ENCODE measurements at regions not wholly inside any gene's neighbourhood (a gene's known extent, or its start where the extent isn't known, plus 50 kb on each side); places are given as distances from the start of the nearest gene placed in this dataset.

DNA sequence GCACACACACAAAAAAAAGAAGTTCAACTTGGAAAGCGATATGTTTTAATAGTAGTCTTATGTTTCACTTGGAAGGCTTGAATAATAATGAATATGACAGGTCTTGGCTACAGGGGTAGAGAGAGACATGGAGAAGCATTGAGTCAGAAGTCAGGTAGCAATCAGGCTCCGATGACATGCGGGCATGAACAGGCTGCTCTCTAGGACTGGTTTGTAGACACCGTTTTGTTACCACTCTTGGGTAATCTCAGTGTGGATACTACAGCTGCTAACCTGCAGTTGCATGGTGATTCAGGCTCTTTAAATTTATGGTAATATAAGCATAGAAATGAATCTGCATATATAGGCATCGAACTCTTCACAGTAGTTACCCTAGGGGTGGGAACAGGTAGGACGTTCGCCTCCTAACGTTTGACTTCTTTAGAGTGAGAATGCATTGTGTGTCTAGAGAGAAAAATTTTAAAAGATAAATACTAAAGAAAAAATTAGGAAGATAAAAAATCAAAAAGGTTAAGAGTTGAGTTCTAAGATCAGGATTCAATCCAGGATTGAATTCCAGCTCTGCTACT is 241.6 kb upstream of the KBTBD8 start:
- H3K4me1 ChIP-seq, result peaks cover 0 to 3% (median 0%) of the 10 kb centered on the region in 12 donors
- no peak overlapping the region for H3K4me3 ChIP-seq
- H3K27me3 ChIP-seq, result no peaks in the 10 kb centered on the region
- no peaks in the 10 kb centered on the region for H3K36me3 ChIP-seq
- TF ChIP-seq, protein P1, sequence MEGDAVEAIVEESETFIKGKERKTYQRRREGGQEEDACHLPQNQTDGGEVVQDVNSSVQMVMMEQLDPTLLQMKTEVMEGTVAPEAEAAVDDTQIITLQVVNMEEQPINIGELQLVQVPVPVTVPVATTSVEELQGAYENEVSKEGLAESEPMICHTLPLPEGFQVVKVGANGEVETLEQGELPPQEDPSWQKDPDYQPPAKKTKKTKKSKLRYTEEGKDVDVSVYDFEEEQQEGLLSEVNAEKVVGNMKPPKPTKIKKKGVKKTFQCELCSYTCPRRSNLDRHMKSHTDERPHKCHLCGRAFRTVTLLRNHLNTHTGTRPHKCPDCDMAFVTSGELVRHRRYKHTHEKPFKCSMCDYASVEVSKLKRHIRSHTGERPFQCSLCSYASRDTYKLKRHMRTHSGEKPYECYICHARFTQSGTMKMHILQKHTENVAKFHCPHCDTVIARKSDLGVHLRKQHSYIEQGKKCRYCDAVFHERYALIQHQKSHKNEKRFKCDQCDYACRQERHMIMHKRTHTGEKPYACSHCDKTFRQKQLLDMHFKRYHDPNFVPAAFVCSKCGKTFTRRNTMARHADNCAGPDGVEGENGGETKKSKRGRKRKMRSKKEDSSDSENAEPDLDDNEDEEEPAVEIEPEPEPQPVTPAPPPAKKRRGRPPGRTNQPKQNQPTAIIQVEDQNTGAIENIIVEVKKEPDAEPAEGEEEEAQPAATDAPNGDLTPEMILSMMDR (IDR thresholded peaks at IDR 0.05), result no peak
- TF ChIP-seq POLR2A (IDR thresholded peaks at IDR 0.05), result no peak
- no peak overlapping the region for H3K27ac ChIP-seq
- no peaks in the 10 kb centered on the region for H3K9me3 ChIP-seq
- DNase-seq, result no peak
- ATAC-seq, result no peak
- 83 to 94% (median 90%) methylated on average over 8 of the region's 8 CpGs for WGBS, 4 donors
- intact Hi-C loops (cut with DNase I), result loop anchor here in 1 of 10 donors (10.0 kb wide), 1 partner anchor 1372 kb away; no protein-coding TSS in a partner anchor

GRCh38 chr3:66761093-66761780 is 236.9 kb upstream of the KBTBD8 start:
- Histone ChIP-seq H3K27ac (no peak overlapping the region), H3K9me3 (peaks cover 0 to 7% (median 0%) of the 10 kb centered on the region in 12 donors), H3K36me3 (no peaks in the 10 kb centered on the region), H3K4me3 (no peak overlapping the region), H3K4me1 (no peaks in the 10 kb centered on the region), H3K27me3 (no peaks in the 10 kb centered on the region)
- no peak for DNase-seq
- 82 to 86% (median 84%) methylated on average over 9 of the region's 9 CpGs for WGBS, 4 donors
- ATAC-seq, result no peak
- intact Hi-C loops (cut with DNase I), result no loop called here
- TF ChIP-seq, protein P1 (IDR thresholded peaks at IDR 0.05), result no peak
- TF ChIP-seq POLR2A (IDR thresholded peaks at IDR 0.05), result no peak

DNA sequence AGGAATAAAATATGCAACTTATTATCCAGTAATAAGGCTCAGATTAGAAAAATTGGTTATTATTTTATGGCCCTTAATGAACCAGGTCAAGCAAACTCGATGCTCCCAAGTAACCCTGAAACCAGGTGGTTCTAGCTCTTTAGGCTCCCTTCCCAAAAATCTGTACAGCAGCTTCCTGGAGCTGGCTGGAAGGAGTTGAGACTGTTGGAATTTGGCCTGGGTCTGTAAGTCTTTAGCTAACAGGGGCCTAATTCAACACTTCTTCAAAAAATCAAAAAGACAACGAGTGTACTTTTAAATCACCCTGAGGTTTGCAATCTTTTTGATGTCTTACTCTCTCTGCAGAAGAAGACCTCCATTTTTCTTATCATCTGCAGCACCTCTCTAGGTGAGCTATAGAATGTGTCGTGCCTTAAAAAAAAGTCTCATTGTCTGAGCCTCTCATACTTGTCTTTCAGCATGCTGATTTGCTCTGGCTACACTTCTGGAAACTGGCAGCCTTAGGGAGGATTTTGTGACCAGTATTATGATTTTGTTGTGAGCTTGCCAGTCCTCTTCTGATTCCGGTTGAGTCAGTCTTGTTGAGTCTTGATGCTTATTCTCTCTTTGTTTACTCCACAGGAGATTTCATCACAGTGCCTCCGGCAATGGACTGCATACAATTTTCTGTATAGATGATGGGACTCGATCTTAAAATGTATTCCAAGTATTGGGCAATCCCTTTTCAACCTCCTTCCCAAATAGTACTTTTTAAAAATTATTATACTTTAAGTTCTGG is 235.0 kb upstream of the KBTBD8 start:
- H3K4me3 ChIP-seq, result no peak overlapping the region
- intact Hi-C loops (cut with DNase I), result no loop called here
- H3K27me3 ChIP-seq, result no peaks in the 10 kb centered on the region
- peak in 1 of 4 donors; percentile 63 for ATAC-seq
- no peak overlapping the region for H3K27ac ChIP-seq
- no peak for DNase-seq
- no peaks in the 10 kb centered on the region for H3K36me3 ChIP-seq
- 66 to 75% (median 69%) methylated on average over 6 of the region's 6 CpGs for WGBS, 4 donors
- TF ChIP-seq, protein P1 (IDR thresholded peaks at IDR 0.05), result no peak
- TF ChIP-seq POLR2A (IDR thresholded peaks at IDR 0.05), result no peak
- peaks cover 0 to 7% (median 0%) of the 10 kb centered on the region in 12 donors for H3K9me3 ChIP-seq
- no peaks in the 10 kb centered on the region for H3K4me1 ChIP-seq

DNA sequence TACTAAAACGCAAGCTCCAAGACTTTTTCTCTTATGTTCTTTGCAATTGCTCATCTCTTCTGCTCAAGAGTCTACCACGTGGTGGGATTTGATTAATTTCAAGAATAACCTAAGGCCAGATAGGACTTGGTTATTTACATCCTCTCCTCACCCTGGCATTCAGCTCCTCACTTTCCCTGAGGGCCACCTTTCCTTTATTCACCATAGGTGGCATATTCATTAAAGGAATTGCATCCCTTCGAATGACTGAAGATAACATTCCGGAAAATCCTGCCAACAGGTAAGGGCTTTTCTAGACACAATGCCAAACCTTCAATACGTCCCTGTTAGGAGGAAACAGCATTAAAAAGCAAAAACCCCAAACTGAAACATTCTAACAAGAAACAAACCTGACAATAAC is 220.0 kb upstream of the KBTBD8 start:
- 75 to 82% (median 79%) methylated on average over 5 of the region's 5 CpGs for WGBS, 4 donors
- no peak overlapping the region for H3K4me3 ChIP-seq
- DNase-seq (no peak), ATAC-seq (no peak)
- no peaks in the 10 kb centered on the region for H3K27me3 ChIP-seq
- TF ChIP-seq, protein P1 (IDR thresholded peaks at IDR 0.05), result no peak
- no peak for TF ChIP-seq POLR2A (IDR thresholded peaks at IDR 0.05)
- H3K9me3 ChIP-seq, result no peaks in the 10 kb centered on the region
- no peak overlapping the region for H3K27ac ChIP-seq
- no peaks in the 10 kb centered on the region for H3K36me3 ChIP-seq
- intact Hi-C loops (cut with DNase I), result no loop called here
- no peaks in the 10 kb centered on the region for H3K4me1 ChIP-seq

Data from heart left ventricle (tissue), 16 donors.